GM13976 (cell line): ENCODE measurements at regions not wholly inside any gene's neighbourhood (a gene's known extent, or its start where the extent isn't known, plus 50 kb on each side); places are given as distances from the start of the nearest gene placed in this dataset.

Experiments used
- DNase-seq: peaks from one replicate; pipeline ENCODE4 v3.0.0; 2012; ENCODE audit warnings: low spot score
- in situ Hi-C: fragments of 300-500 bp; cut with MboI; formaldehyde crosslinking; loops from one replicate; pipeline ENCODE4 v1.12.0; 2022; ENCODE audit warnings: low sequenced_read_pairs, mixed read lengths, inconsistent platforms; ENCODE audit not compliant: unreplicated experiment
- TF ChIP-seq, protein P1 (sequence below): IDR thresholded peaks from 2 replicates; pipeline ENCODE4 v1.5.1; 2012; ENCODE audit warnings: borderline replicate concordance, mild to moderate bottlenecking; ENCODE audit not compliant: insufficient read depth; ENCODE audit errors: extremely low read depth, missing control alignments, control extremely low read depth

DNA sequence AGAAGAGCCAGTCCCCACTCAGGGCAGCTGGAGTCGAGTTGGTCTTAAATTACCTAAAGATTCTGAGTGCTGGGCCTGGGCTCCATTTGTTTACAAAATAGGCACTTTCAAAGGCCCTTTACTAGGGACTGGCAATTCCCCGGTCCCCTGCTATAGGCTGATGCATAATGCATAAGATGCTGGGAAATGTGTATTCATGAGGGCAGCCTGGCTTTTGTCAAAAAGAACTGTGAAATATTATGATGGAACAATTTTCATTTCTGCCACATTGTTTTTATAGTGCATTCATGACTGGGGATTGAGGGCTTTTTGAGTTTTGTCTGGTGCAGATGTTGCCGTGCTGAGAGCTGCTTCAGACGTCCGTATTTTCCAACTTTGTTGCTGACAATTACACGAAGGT lies 617.0 kb upstream of the CDH5 start:
- in situ Hi-C loops: no loop called here
- TF ChIP-seq, protein P1, sequence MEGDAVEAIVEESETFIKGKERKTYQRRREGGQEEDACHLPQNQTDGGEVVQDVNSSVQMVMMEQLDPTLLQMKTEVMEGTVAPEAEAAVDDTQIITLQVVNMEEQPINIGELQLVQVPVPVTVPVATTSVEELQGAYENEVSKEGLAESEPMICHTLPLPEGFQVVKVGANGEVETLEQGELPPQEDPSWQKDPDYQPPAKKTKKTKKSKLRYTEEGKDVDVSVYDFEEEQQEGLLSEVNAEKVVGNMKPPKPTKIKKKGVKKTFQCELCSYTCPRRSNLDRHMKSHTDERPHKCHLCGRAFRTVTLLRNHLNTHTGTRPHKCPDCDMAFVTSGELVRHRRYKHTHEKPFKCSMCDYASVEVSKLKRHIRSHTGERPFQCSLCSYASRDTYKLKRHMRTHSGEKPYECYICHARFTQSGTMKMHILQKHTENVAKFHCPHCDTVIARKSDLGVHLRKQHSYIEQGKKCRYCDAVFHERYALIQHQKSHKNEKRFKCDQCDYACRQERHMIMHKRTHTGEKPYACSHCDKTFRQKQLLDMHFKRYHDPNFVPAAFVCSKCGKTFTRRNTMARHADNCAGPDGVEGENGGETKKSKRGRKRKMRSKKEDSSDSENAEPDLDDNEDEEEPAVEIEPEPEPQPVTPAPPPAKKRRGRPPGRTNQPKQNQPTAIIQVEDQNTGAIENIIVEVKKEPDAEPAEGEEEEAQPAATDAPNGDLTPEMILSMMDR: no peak
- no peak for DNase-seq

DNA sequence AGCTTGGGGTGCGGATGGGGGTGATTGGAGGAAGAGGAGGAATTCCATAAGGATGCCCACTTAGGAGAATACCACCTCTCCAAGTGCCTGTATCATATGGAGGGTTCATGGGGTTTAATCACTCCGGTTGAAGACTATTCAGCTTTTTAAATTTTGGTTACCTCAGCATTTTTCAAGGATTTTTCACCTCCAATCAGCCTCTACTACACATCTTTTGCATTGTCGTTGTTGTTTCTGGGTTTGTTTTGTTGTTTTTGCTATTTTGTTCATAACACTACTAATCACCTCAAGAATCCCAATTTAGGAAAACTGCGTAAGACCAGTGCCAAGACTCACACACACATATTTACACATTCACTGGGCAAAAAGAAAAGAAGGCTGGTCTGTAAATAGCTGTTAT lies 619.5 kb upstream of the CDH5 start:
- TF ChIP-seq, protein P1: no peak
- in situ Hi-C loops: no loop called here
- no peak for DNase-seq

DNA sequence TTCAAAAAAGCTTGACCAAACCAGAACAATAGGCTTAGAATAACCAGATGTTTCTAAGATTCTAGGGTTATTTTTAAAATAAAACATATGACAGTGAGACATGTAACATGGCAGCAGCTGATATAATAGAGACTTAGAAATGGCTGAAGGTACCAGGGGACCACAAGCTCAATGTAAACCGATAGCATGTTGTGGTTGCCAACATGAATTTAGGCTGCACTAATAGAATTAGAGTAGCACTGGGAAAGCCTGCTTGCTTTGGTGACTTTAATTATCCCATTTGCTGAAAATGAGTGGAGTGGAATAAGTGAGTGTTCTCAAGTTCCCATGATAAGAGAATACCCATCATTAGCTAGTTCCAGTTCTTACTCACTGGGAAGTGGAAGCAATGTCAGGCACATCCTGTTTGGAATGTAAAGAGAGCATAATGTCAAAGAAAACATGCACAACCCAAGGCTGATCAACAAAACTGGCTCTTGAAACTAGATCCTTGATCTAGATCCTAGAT lies 621.2 kb upstream of the CDH5 start:
- DNase-seq: no peak
- TF ChIP-seq, protein P1: no peak
- in situ Hi-C loops: no loop called here

DNA sequence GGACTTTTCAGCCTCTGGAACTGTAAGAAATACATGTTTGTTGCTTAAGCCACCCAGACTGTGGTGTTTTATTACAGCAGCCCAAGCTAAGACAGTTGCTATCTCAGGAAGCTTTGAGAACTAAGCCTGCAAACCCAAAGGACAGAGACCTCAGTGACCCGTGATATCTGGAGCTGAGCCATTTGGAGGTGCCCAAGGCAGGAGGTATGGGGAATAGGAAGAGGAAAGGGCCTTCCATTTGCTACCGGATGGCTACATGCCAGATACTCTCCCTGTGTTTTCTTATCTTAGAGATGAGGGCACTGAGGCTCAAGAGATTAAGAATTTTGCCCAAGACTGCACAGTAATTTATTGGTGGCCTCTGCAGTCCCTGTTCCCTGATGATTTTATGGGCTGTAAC lies 622.1 kb upstream of the CDH5 start:
- DNase-seq: no peak
- TF ChIP-seq, protein P1: no peak
- in situ Hi-C loops: no loop called here

DNA sequence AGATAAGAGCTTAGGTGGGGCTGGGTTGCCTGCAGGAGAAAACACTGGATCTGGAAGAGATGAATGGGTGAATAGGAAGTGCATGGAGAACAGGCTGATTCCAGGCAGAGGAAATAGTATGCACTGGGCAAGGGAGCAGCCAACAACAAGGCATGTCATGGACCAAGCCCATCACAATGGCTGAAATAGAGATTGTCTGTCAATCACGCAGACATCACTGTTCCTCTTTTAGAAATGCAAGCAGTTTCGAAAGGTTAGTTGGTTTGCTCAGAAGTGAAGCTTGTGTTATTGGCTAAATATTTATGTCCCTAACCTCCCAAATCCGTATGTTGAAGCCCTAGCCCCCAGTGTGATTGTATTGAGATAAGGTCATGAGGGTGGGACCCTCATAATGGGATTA lies 621.7 kb upstream of the CDH11 start:
- TF ChIP-seq, protein P1: no peak
- in situ Hi-C loops: no loop called here
- DNase-seq: no peak

DNA sequence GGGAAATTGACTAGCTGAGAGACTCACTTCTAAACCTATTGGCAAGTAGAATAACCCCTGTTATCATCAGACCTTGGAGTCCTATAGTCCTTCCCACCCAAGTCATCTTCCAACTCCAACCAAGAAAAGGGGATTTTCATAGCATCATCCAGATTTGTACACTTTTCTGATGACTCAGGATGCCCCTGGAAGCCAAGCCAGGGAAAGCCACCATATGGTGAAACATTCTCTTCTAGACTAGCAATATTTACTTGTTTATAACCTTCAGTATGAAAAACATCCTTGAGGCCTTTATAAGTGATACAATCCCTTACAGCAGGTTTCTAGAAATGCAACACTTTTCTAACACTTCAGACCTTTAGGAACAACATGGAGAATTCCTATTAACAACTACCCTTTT lies 618.8 kb upstream of the CDH11 start:
- in situ Hi-C loops: no loop called here
- DNase-seq: no peak
- TF ChIP-seq, protein P1: no peak

DNA sequence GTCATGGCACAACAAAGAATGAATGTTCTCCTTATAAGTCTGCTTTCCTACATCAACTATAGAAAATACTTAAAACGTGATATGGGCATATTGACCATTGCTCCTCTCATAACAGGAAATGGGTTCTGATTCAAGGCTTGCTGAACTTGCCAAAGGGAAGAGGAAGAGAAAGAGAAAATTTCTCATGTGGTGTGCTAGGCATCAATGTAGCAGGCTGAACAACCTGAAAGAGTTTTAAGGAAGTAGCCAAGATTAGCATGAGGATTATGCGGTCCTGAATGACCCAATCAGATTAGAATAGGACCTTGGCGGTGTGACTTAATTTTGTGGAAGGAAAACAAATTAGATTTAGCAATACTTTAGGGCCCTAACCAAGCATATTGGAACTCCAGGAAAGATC lies 617.7 kb upstream of the CDH11 start:
- no peak for DNase-seq
- in situ Hi-C loops: no loop called here
- TF ChIP-seq, protein P1: no peak
